GM12892 (cell line): ENCODE measurements at regions not wholly inside any gene's neighbourhood (a gene's known extent, or its start where the extent isn't known, plus 50 kb on each side); places are given as distances from the start of the nearest gene placed in this dataset.

Experiments used
- POLR2A ChIP-seq: IDR thresholded peaks from 2 replicates; pipeline ENCODE4 v1.6.1; 2011; ENCODE audit warnings: low read depth, low read length, control low read depth
- TAF1 ChIP-seq: IDR thresholded peaks from 2 replicates; pipeline ENCODE4 v1.6.1; 2011; ENCODE audit warnings: low read depth, mild to moderate bottlenecking, control low read depth, low read length, borderline replicate concordance

DNA sequence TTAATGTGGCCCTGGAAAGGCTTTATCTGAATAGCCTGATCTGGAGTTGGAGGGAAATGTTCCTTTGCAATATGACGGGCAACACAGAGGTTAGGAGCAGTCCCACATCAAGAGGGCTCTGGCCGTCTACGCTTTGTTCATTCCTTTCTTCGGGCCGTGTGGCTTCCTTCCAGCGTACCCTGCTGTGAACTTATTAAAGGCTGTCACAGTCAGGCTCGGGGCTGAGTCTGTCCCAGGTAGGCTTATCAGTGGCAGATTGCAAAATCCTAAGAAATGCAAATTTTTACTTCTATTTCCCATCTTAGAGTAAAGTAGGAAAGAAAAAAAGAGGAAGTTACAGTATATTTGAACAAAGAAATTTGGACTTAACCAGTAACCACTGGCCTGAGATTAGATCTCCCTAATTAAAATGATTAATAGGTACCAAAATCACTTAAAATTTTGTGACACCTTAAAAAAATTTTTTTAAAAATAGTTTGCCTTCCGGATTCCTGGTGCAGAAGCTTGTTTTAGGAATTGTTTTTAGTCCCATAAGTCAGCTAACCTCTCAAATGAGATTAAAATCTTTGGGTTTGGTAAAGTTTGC is 453.1 kb upstream of the MKI67 start:
- TF ChIP-seq POLR2A (no peak), TAF1 (no peak)
